HCT116 (cell line): ENCODE measurements at regions not wholly inside any gene's neighbourhood (a gene's known extent, or its start where the extent isn't known, plus 50 kb on each side); places are given as distances from the start of the nearest gene placed in this dataset.

Source experiments
- ATAC-seq: fragments of 200-7000 bp; cut with Tn5 transposase; 2 replicates; pipeline ENCODE4 v1.9.1; 2020; ENCODE audit warnings: mild to moderate bottlenecking, moderate library complexity
- BruUV-seq: library from RNA; stranded (reverse); fragments of 400-500 nt; replicated peaks from 2 replicates; lab custom pipeline; 2021; lab: Mats Ljungman, UMichigan
- CTCF ChIA-PET: fragments of 300-600 bp; sonication (Branson Sonifier 250); formaldehyde crosslinking; loops from one replicate; lab custom pipeline; 2021; ENCODE audit warnings: antibody characterized with exemption; lab: Charles Lee
- POLR2A ChIA-PET: fragments of 300-600, 350-600 bp; sonication (Branson Sonifier 250); formaldehyde crosslinking; loops from one replicate; lab custom pipeline; 2021; ENCODE audit warnings: antibody characterized with exemption; lab: Charles Lee
- RAD21 ChIA-PET, 2 experiments: fragments of 300-600 bp; sonication (Branson Sonifier 250); formaldehyde crosslinking; loops; one replicate each; lab custom pipeline; 2023; ENCODE audit warnings: low total read pairs in 2 of 2; ENCODE audit not compliant: uncharacterized antibody in 2 of 2, unreplicated experiment in 2 of 2, low non-redundant PET in 1 of 2; lab: Charles Lee
- DNase-seq: peaks from one replicate; pipeline ENCODE4 v3.0.0-alpha.2; 2010; ENCODE audit warnings: low read depth, low spot score
- H2AFZ ChIP-seq: fragments of 200-600 bp; shearing (Covaris generic), sonication (generic); 2 replicates; pipeline ENCODE4 v1.6.1; 2017; ENCODE audit warnings: low read depth, mixed run types, mixed read lengths, antibody characterized with exemption, low read length; ENCODE audit not compliant: poor library complexity, severe bottlenecking
- H3K27ac ChIP-seq: 2 replicates; pipeline ENCODE4 v1.5.1; 2012; ENCODE audit warnings: low read depth, low read length
- H3K27me3 ChIP-seq: fragments of 200-600 bp; sonication (generic); 2 replicates; pipeline ENCODE4 v1.6.1; 2016; ENCODE audit warnings: mixed run types, low read length, mixed read lengths; ENCODE audit not compliant: insufficient read depth
- H3K36me3 ChIP-seq, 2 experiments: fragments of 200-500 bp in 1 of 2; fragments of 200-600 bp in 1 of 2; sonication (Bioruptor generic) in 1 of 2; sonication (generic) in 1 of 2; 2 replicates each; pipeline versions ENCODE4 v1.5.1 to v1.6.1; 2014 to 2016; ENCODE audit warnings: low read length in 2 of 2, inconsistent platforms in 1 of 2, mixed read lengths in 1 of 2, mixed run types in 1 of 2; ENCODE audit not compliant: insufficient read depth in 2 of 2, control insufficient read depth in 1 of 2
- H3K4me1 ChIP-seq, 2 experiments: fragments of 200-600 bp in 1 of 2; sonication (generic) in 1 of 2; 2 replicates each; pipeline versions ENCODE4 v1.5.1 to v1.6.1; 2012 to 2017; ENCODE audit warnings: low read length in 2 of 2, inconsistent platforms in 1 of 2, mild to moderate bottlenecking in 1 of 2, mixed read lengths in 1 of 2, mixed run types in 1 of 2, moderate library complexity in 1 of 2; ENCODE audit not compliant: insufficient read depth in 2 of 2, control insufficient read depth in 1 of 2
- H3K4me2 ChIP-seq: fragments of 200-600 bp; sonication (generic); 2 replicates; pipeline ENCODE4 v1.6.1; 2017; ENCODE audit warnings: mixed run types, low read length, mixed read lengths
- H3K4me3 ChIP-seq, 2 experiments: fragments of 200-600 bp in 1 of 2; sonication (generic) in 1 of 2; replicated peaks in 1 of 2; 2 replicates each; pipeline ENCODE4 v1.5.1; 2011 to 2016; ENCODE audit warnings: low read length in 2 of 2, control low read depth in 1 of 2, low read depth in 1 of 2, mild to moderate bottlenecking in 1 of 2, mixed read lengths in 1 of 2, mixed run types in 1 of 2
- H3K79me2 ChIP-seq: fragments of 200-600 bp; sonication (generic); 2 replicates; pipeline ENCODE4 v1.6.1; 2017; ENCODE audit warnings: mild to moderate bottlenecking, mixed run types, low read length, moderate library complexity, mixed read lengths; ENCODE audit not compliant: insufficient read depth
- H3K9ac ChIP-seq: fragments of 200-600 bp; sonication (generic); 2 replicates; pipeline ENCODE4 v1.6.1; 2016; ENCODE audit warnings: low read length, mixed read lengths
- H3K9me2 ChIP-seq: fragments of 200-600 bp; sonication (generic), shearing (Covaris generic); 2 replicates; pipeline ENCODE4 v1.6.1; 2017; ENCODE audit warnings: mixed run types, mild to moderate bottlenecking, moderate library complexity; ENCODE audit not compliant: insufficient read depth
- H3K9me3 ChIP-seq, 2 experiments: fragments of 200-500 bp in 1 of 2; fragments of 200-600 bp in 1 of 2; sonication (Bioruptor generic) in 1 of 2; sonication (generic) in 1 of 2; 2 replicates each; pipeline ENCODE4 v1.6.1; 2014 to 2017; ENCODE audit warnings: low read length in 2 of 2, mixed read lengths in 2 of 2, inconsistent platforms in 1 of 2, low read depth in 1 of 2, mild to moderate bottlenecking in 1 of 2, mixed run types in 1 of 2, moderate library complexity in 1 of 2; ENCODE audit not compliant: control insufficient read depth in 1 of 2, insufficient read depth in 1 of 2
- H4K20me1 ChIP-seq: fragments of 200-600 bp; sonication (generic), shearing (Covaris generic); 2 replicates; pipeline ENCODE4 v1.6.1; 2017; ENCODE audit warnings: mixed run types, mild to moderate bottlenecking, moderate library complexity; ENCODE audit not compliant: insufficient read depth
- CBX3 ChIP-seq: IDR thresholded peaks from 2 replicates; pipeline ENCODE4 v1.6.1; 2012; ENCODE audit warnings: low read depth
- CEBPB ChIP-seq: IDR thresholded peaks from 2 replicates; pipeline ENCODE4 v1.6.1; 2012; ENCODE audit warnings: low read depth
- EGR1 ChIP-seq: IDR thresholded peaks from 2 replicates; pipeline ENCODE4 v1.6.1; 2012; ENCODE audit warnings: low read depth
- ELF1 ChIP-seq: IDR thresholded peaks from 2 replicates; pipeline ENCODE4 v1.6.1; 2012; ENCODE audit warnings: low read depth, borderline replicate concordance
- EZH2 ChIP-seq: fragments of 200-600 bp; sonication (generic); IDR thresholded peaks from 2 replicates; pipeline ENCODE4 v1.6.1; 2017; ENCODE audit warnings: antibody characterized with exemption, mixed run types
- FOSL1 ChIP-seq: IDR thresholded peaks from 2 replicates; pipeline ENCODE4 v1.6.1; 2012; ENCODE audit warnings: low read depth
- JUND ChIP-seq: IDR thresholded peaks from 2 replicates; pipeline ENCODE4 v1.6.1; 2012
- POLR2A ChIP-seq: IDR thresholded peaks from 2 replicates; pipeline ENCODE4 v1.7.0; 2011; ENCODE audit warnings: borderline replicate concordance; ENCODE audit not compliant: insufficient read depth, insufficient read length; ENCODE audit errors: extremely low read depth
- POLR2AphosphoS5 ChIP-seq: IDR thresholded peaks from 2 replicates; pipeline ENCODE4 v1.6.1; 2011; ENCODE audit warnings: mild to moderate bottlenecking, low read depth, low read length, moderate library complexity
- RAD21 ChIP-seq: IDR thresholded peaks from 2 replicates; pipeline ENCODE4 v1.6.1; 2012; ENCODE audit warnings: low read depth, mild to moderate bottlenecking
- SIN3A ChIP-seq: IDR thresholded peaks from 2 replicates; pipeline ENCODE4 v1.6.1; 2012; ENCODE audit warnings: low read depth
- SP1 ChIP-seq: IDR thresholded peaks from 2 replicates; pipeline ENCODE4 v1.6.1; 2012; ENCODE audit warnings: low read depth
- TCF7L2 ChIP-seq: IDR thresholded peaks from 2 replicates; pipeline ENCODE4 v1.7.0; 2011; ENCODE audit warnings: borderline replicate concordance, inconsistent platforms; ENCODE audit not compliant: insufficient read depth, insufficient read length; ENCODE audit errors: extremely low read depth
- YY1 ChIP-seq: IDR thresholded peaks from 2 replicates; pipeline ENCODE4 v1.6.1; 2011; ENCODE audit warnings: low read length, low read depth, moderate library complexity, mild to moderate bottlenecking; ENCODE audit not compliant: insufficient replicate concordance; ENCODE audit errors: extremely low read depth
- ZFX ChIP-seq: fragments of 450-650 bp; IDR thresholded peaks from 2 replicates; pipeline ENCODE4 v1.6.1; 2017
- ZNF274 ChIP-seq: fragments of 200-500 bp; sonication (Bioruptor generic); IDR thresholded peaks from 2 replicates; pipeline ENCODE4 v1.6.1; 2014; ENCODE audit warnings: mild to moderate bottlenecking, low read depth, low read length, inconsistent platforms
- intact Hi-C: fragments of 100-400 bp; cut with micrococcal nuclease; formaldehyde crosslinking; loops from 2 replicates; pipeline ENCODE4 v1.10.0; 2022
- TF ChIP-seq, protein P1 (sequence below): IDR thresholded peaks from 2 replicates; pipeline ENCODE4 v1.6.1; 2012
- TF ChIP-seq, protein P2 (sequence below): IDR thresholded peaks from 2 replicates; pipeline ENCODE4 v1.6.1; 2011; ENCODE audit warnings: mild to moderate bottlenecking, low read length, moderate library complexity; ENCODE audit not compliant: insufficient replicate concordance; ENCODE audit errors: extremely low read depth
- TF ChIP-seq, protein P3 (sequence below): IDR thresholded peaks from 2 replicates; pipeline ENCODE4 v1.6.1; 2012; ENCODE audit warnings: low read depth
- TF ChIP-seq, protein P4 (sequence below): IDR thresholded peaks from 2 replicates; pipeline ENCODE4 v1.6.1; 2012

DNA sequence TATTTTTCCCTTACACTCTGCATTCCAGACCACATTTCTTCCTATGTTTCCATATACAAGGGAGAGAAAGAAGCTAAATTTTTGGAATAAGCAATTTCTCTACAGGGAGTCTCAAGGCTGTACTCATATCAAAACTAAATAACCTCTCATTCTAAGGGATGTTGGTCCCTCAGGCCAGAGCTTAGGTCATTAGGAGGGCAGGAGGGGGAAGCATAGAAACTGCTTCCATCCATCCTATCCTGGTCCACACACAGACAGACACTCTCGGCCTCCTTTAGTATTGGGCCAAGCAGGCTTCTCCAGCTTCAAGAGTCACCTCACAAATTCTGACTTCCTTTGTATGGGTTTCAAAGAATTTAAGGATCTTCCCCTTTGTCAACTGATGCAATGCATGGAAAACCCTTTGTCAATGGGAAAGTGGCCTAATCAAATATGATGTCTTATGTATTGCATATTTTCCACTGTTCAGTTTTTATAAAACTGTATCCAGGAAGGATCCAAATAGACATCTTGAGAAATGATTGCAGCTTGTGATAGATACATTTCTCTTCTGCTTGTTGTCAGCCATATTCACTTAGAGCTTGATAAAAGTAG, 140.7 kb upstream of the RARB start:
- ChIA-PET CTCF (no interaction called here), POLR2A (no interaction called here), RAD21 (no interaction called here)
- Histone ChIP-seq H3K79me2 (no peaks in the 10 kb centered on the region), H3K4me3 (no peak overlapping the region), H3K27ac (no peak overlapping the region), H3K4me2 (no peak overlapping the region), H3K9me2 (no peaks in the 10 kb centered on the region), H3K4me1 (no peaks in the 10 kb centered on the region), H3K27me3 (peaks cover 5% of the 10 kb centered on the region), H3K36me3 (no peaks in the 10 kb centered on the region), H3K9me3 (no peaks in the 10 kb centered on the region), H3K9ac (no peak overlapping the region), H4K20me1 (no peaks in the 10 kb centered on the region), H2AFZ (no peak overlapping the region)
- ATAC-seq (no peak), DNase-seq (no peak)
- BruUV-seq: no TSS peak
- intact Hi-C loops: no loop called here
- no peak for TF ChIP-seq TCF7L2
- no peak for TF ChIP-seq CEBPB
- TF ChIP-seq EGR1: no peak
- no peak for TF ChIP-seq EZH2
- TF ChIP-seq, protein P1, sequence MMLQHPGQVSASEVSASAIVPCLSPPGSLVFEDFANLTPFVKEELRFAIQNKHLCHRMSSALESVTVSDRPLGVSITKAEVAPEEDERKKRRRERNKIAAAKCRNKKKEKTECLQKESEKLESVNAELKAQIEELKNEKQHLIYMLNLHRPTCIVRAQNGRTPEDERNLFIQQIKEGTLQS: no peak
- TF ChIP-seq ELF1: no peak
- no peak for TF ChIP-seq ZFX
- TF ChIP-seq ZNF274: no peak
- no peak for TF ChIP-seq JUND
- TF ChIP-seq, protein P2, sequence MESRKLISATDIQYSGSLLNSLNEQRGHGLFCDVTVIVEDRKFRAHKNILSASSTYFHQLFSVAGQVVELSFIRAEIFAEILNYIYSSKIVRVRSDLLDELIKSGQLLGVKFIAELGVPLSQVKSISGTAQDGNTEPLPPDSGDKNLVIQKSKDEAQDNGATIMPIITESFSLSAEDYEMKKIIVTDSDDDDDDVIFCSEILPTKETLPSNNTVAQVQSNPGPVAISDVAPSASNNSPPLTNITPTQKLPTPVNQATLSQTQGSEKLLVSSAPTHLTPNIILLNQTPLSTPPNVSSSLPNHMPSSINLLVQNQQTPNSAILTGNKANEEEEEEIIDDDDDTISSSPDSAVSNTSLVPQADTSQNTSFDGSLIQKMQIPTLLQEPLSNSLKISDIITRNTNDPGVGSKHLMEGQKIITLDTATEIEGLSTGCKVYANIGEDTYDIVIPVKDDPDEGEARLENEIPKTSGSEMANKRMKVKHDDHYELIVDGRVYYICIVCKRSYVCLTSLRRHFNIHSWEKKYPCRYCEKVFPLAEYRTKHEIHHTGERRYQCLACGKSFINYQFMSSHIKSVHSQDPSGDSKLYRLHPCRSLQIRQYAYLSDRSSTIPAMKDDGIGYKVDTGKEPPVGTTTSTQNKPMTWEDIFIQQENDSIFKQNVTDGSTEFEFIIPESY: no peak
- TF ChIP-seq POLR2AphosphoS5: no peak
- no peak for TF ChIP-seq SIN3A
- no peak for TF ChIP-seq CBX3
- no peak for TF ChIP-seq FOSL1
- TF ChIP-seq YY1: no peak
- no peak for TF ChIP-seq RAD21
- no peak for TF ChIP-seq POLR2A
- TF ChIP-seq SP1: no peak
- TF ChIP-seq, protein P3, sequence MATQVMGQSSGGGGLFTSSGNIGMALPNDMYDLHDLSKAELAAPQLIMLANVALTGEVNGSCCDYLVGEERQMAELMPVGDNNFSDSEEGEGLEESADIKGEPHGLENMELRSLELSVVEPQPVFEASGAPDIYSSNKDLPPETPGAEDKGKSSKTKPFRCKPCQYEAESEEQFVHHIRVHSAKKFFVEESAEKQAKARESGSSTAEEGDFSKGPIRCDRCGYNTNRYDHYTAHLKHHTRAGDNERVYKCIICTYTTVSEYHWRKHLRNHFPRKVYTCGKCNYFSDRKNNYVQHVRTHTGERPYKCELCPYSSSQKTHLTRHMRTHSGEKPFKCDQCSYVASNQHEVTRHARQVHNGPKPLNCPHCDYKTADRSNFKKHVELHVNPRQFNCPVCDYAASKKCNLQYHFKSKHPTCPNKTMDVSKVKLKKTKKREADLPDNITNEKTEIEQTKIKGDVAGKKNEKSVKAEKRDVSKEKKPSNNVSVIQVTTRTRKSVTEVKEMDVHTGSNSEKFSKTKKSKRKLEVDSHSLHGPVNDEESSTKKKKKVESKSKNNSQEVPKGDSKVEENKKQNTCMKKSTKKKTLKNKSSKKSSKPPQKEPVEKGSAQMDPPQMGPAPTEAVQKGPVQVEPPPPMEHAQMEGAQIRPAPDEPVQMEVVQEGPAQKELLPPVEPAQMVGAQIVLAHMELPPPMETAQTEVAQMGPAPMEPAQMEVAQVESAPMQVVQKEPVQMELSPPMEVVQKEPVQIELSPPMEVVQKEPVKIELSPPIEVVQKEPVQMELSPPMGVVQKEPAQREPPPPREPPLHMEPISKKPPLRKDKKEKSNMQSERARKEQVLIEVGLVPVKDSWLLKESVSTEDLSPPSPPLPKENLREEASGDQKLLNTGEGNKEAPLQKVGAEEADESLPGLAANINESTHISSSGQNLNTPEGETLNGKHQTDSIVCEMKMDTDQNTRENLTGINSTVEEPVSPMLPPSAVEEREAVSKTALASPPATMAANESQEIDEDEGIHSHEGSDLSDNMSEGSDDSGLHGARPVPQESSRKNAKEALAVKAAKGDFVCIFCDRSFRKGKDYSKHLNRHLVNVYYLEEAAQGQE: no peak
- TF ChIP-seq, protein P4, sequence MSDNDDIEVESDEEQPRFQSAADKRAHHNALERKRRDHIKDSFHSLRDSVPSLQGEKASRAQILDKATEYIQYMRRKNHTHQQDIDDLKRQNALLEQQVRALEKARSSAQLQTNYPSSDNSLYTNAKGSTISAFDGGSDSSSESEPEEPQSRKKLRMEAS: no peak
